GM12874 (cell line): ENCODE measurements at regions not wholly inside any gene's neighbourhood (a gene's known extent, or its start where the extent isn't known, plus 50 kb on each side); places are given as distances from the start of the nearest gene placed in this dataset.

Experiments
- TF ChIP-seq, protein P1 (sequence below): IDR thresholded peaks from 2 replicates; pipeline ENCODE4 v1.5.1; 2011; ENCODE audit warnings: low read depth, mild to moderate bottlenecking, control low read depth, low read length, moderate library complexity; ENCODE audit not compliant: insufficient read depth

DNA sequence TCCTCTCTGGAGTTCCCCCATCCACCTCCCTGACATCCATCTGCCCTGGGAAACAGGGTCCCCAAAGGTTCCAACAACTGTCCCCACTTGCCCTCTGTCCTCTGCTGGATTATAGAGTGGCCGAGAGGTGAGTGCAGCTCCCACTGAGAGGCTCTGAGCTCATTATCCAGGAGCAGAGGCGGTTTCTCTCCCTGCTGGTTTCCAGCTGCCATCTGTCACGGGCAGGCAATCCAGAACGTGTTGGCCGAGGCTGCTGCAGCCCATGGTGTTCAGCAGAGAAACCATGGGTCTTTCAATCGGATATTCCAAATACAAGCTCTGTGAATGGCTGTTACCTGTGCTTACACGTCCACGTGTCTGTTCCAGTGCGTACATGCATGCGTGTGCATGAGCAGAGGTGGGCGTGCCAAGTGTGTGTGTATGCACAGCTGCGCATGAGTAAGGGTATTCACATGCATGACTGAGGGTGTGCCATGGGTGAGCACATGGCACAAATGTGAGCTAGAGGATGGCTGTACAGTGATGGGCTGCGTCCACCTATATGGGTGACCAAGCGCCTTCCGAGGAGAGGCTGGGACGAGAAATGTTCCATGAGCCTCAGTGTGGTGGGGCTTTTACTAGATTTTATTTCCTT is 183.7 kb upstream of the PMEPA1 start:
- TF ChIP-seq, protein P1, sequence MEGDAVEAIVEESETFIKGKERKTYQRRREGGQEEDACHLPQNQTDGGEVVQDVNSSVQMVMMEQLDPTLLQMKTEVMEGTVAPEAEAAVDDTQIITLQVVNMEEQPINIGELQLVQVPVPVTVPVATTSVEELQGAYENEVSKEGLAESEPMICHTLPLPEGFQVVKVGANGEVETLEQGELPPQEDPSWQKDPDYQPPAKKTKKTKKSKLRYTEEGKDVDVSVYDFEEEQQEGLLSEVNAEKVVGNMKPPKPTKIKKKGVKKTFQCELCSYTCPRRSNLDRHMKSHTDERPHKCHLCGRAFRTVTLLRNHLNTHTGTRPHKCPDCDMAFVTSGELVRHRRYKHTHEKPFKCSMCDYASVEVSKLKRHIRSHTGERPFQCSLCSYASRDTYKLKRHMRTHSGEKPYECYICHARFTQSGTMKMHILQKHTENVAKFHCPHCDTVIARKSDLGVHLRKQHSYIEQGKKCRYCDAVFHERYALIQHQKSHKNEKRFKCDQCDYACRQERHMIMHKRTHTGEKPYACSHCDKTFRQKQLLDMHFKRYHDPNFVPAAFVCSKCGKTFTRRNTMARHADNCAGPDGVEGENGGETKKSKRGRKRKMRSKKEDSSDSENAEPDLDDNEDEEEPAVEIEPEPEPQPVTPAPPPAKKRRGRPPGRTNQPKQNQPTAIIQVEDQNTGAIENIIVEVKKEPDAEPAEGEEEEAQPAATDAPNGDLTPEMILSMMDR: no peak

GRCh38 chr20:57892471-57892870 is 182.7 kb upstream of the PMEPA1 start:
- TF ChIP-seq, protein P1: no peak

GRCh38 chr20:57891014-57891413 is 181.2 kb upstream of the PMEPA1 start:
- TF ChIP-seq, protein P1: no peak

GRCh38 chr20:57890202-57890800 is 180.5 kb upstream of the PMEPA1 start:
- TF ChIP-seq, protein P1: no peak

GRCh38 chr20:57888591-57888990 is 178.8 kb upstream of the PMEPA1 start:
- TF ChIP-seq, protein P1: no peak

DNA sequence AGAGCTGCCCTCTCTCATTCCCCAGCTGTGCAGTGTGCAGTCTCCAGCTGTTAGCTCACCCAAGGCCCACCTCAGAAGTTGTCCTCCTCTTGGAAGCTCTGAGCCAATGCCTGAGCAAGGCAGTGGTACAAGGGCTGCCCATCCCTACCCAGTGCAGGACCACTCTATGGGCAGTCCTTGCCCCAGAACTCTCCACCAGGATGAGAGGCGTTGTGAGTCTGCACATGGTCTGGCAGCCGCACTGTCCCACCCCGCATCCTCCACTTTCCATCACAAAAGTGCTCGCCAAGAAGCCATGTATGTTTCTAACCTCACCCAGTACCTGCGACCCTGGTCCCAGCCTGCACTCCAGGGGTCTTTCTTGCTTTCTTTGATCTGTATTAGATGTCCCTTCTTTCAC is 175.1 kb upstream of the PMEPA1 start:
- TF ChIP-seq, protein P1: no peak

DNA sequence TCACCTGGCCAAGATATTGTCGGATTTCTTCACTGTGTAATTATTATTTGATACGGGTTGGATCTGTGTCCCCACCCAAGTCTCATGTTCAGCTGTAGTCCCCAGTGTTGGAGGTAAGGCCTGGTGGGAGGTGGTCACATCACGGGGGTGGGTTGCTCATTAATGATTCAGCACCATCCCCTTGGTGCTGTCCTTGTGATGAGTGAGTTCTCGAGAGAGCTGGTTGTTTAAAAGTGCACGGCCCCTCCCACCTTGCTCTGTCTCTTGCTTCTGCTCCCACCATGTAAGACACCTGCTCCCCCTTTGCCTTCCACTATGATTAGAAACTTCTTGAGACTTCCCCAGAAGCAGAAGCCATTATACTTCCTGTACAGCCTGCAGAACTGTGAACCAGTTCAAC is 173.9 kb upstream of the PMEPA1 start:
- TF ChIP-seq, protein P1: no peak

DNA sequence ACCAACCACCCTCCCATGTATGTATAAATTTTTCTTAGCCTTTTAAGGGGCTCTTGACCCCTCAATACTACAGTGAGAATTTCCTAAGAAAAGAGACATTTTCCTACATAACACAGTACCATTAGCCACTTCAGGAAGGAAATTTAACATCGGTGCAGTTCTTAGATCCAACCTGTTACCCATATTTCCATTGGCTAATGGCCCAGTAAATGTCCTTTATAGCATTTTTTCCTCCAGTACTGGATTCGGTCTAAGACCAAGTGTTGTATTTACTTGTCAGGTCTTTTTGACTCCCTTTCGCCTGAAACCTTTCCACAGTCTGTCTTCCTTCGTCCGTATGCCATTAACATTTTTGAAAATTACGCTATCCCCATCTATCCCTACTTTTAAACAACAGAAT is 173.4 kb upstream of the PMEPA1 start:
- TF ChIP-seq, protein P1: no peak
